ENCODE measurements at regions not wholly inside any gene's neighbourhood (a gene's known extent, or its start where the extent isn't known, plus 50 kb on each side); places are given as distances from the start of the nearest gene placed in this dataset.

- no peak for TF ChIP-seq CTCF (IDR thresholded peaks at IDR 0.05)
- no peak for TF ChIP-seq POLR2A (IDR thresholded peaks at IDR 0.05)
Observed at GRCh38 chr6:94734751-94735150, 842.6 kb upstream of the MANEA start.

Measured in right lobe of liver (tissue), 4 donors.